ENCODE measurements at regions not wholly inside any gene's neighbourhood (a gene's known extent, or its start where the extent isn't known, plus 50 kb on each side); places are given as distances from the start of the nearest gene placed in this dataset.
"Not testable (repeated sequence)": the region's sequence is repeated elsewhere in the genome, so short reads cannot be mapped to it uniquely, and the experiment has no call there.

- Histone ChIP-seq H3K36me3 (no peaks in the 10 kb centered on the region), H3K27ac (no peak overlapping the region), H3K4me1 (no peaks in the 10 kb centered on the region), H3K27me3 (no peaks in the 10 kb centered on the region), H3K9me3 (no peaks in the 10 kb centered on the region), H3K4me3 (no peak overlapping the region)
- DNase-seq: no peak
- no peak for TF ChIP-seq CTCF (IDR thresholded peaks at IDR 0.05)
- intact Hi-C loops (cut with DNase I; ENCODE audit: low total_unique reads): no loop called here
These were observed 749.9 kb downstream of the ZBBX start for GRCh38 chr3:166630190-166630589.

GRCh38 chr3:166613365-166613764 is 766.7 kb downstream of the ZBBX start:
- H3K36me3 ChIP-seq: no peaks in the 10 kb centered on the region
- no peak overlapping the region for H3K27ac ChIP-seq
- TF ChIP-seq CTCF (IDR thresholded peaks at IDR 0.05): no peak
- H3K9me3 ChIP-seq: no peaks in the 10 kb centered on the region
- DNase-seq: no peak
- intact Hi-C loops (cut with DNase I; ENCODE audit: low total_unique reads): no loop called here
- no peaks in the 10 kb centered on the region for H3K27me3 ChIP-seq
- H3K4me3 ChIP-seq: no peak overlapping the region
- H3K4me1 ChIP-seq: no peaks in the 10 kb centered on the region

GRCh38 chr3:166612761-166613160 is 767.3 kb downstream of the ZBBX start:
- H3K27ac ChIP-seq; intact Hi-C loops (cut with DNase I; ENCODE audit: low total_unique reads); DNase-seq: not testable (repeated sequence)

GRCh38 chr3:166607933-166608521 is 770.8 kb upstream of the BCHE start:
- Histone ChIP-seq H3K9me3 (no peaks in the 10 kb centered on the region), H3K27me3 (no peaks in the 10 kb centered on the region), H3K4me3 (no peak overlapping the region), H3K4me1 (no peaks in the 10 kb centered on the region), H3K36me3 (no peaks in the 10 kb centered on the region), H3K27ac (no peak overlapping the region)
- no peak for DNase-seq
- TF ChIP-seq CTCF (IDR thresholded peaks at IDR 0.05): no peak
- intact Hi-C loops (cut with DNase I; ENCODE audit: low total_unique reads): no loop called here

More at GRCh38 chr3:166612761-166613160, 767.3 kb downstream of the ZBBX start:
- not testable (repeated sequence) for H3K9me3 ChIP-seq, H3K4me3 ChIP-seq, H3K36me3 ChIP-seq, H3K27me3 ChIP-seq, H3K4me1 ChIP-seq

- no peaks in the 10 kb centered on the region for H3K27me3 ChIP-seq
- no peak overlapping the region for H3K4me3 ChIP-seq
- H3K9me3 ChIP-seq: no peaks in the 10 kb centered on the region
- DNase-seq: no peak
- no peak overlapping the region for H3K27ac ChIP-seq
- H3K4me1 ChIP-seq: no peaks in the 10 kb centered on the region
- intact Hi-C loops (cut with DNase I; ENCODE audit: low total_unique reads): no loop called here
- H3K36me3 ChIP-seq: no peaks in the 10 kb centered on the region
- no peak for TF ChIP-seq CTCF (IDR thresholded peaks at IDR 0.05)
These were observed 769.8 kb upstream of the BCHE start for GRCh38 chr3:166606988-166607387.

- no peaks in the 10 kb centered on the region for H3K36me3 ChIP-seq
- no peaks in the 10 kb centered on the region for H3K4me1 ChIP-seq
- no peaks in the 10 kb centered on the region for H3K27me3 ChIP-seq
- intact Hi-C loops (cut with DNase I; ENCODE audit: low total_unique reads): no loop called here
- no peaks in the 10 kb centered on the region for H3K9me3 ChIP-seq
- DNase-seq: no peak
- H3K4me3 ChIP-seq: no peak overlapping the region
- no peak for TF ChIP-seq CTCF (IDR thresholded peaks at IDR 0.05)
- H3K27ac ChIP-seq: no peak overlapping the region
These were observed 756.6 kb upstream of the BCHE start for GRCh38 chr3:166593776-166594175.

Data from tibial artery (tissue), 4 donors.